HCT116 (cell line): ENCODE measurements at regions not wholly inside any gene's neighbourhood (a gene's known extent, or its start where the extent isn't known, plus 50 kb on each side); places are given as distances from the start of the nearest gene placed in this dataset.

ENCODE experiments used
- ELF1 ChIP-seq: IDR thresholded peaks from 2 replicates; pipeline ENCODE4 v1.6.1; 2012; ENCODE audit warnings: low read depth, borderline replicate concordance
- EZH2 ChIP-seq: fragments of 200-600 bp; sonication (generic); IDR thresholded peaks from 2 replicates; pipeline ENCODE4 v1.6.1; 2017; ENCODE audit warnings: antibody characterized with exemption, mixed run types
- EZH2phosphoT487 ChIP-seq: fragments of 200-600 bp; IDR thresholded peaks from 2 replicates; pipeline ENCODE4 v1.6.1; 2018; ENCODE audit warnings: antibody characterized with exemption, borderline replicate concordance
- POLR2A ChIP-seq: IDR thresholded peaks from 2 replicates; pipeline ENCODE4 v1.7.0; 2011; ENCODE audit warnings: borderline replicate concordance; ENCODE audit not compliant: insufficient read depth, insufficient read length; ENCODE audit errors: extremely low read depth
- POLR2AphosphoS5 ChIP-seq: IDR thresholded peaks from 2 replicates; pipeline ENCODE4 v1.6.1; 2011; ENCODE audit warnings: mild to moderate bottlenecking, low read depth, low read length, moderate library complexity
- SIN3A ChIP-seq: IDR thresholded peaks from 2 replicates; pipeline ENCODE4 v1.6.1; 2012; ENCODE audit warnings: low read depth
- ZNF274 ChIP-seq: fragments of 200-500 bp; sonication (Bioruptor generic); IDR thresholded peaks from 2 replicates; pipeline ENCODE4 v1.6.1; 2014; ENCODE audit warnings: mild to moderate bottlenecking, low read depth, low read length, inconsistent platforms
- TF ChIP-seq, protein P1 (sequence below): IDR thresholded peaks from 2 replicates; pipeline ENCODE4 v1.6.1; 2012; ENCODE audit warnings: low read depth
- TF ChIP-seq, protein P2 (sequence below), 3 experiments: fragments of 200-600 bp in 1 of 3; sonication (generic) in 1 of 3; IDR thresholded peaks in 2 of 3; conservative IDR thresholded peaks in 1 of 3; 2 replicates each; pipeline ENCODE4 v1.5.1; 2012 to 2017; ENCODE audit warnings: low read depth in 2 of 3, low read length in 2 of 3, antibody characterized with exemption in 1 of 3, borderline replicate concordance in 1 of 3, control low read depth in 1 of 3, mild to moderate bottlenecking in 1 of 3, mixed read lengths in 1 of 3, mixed run types in 1 of 3, moderate library complexity in 1 of 3; ENCODE audit not compliant: insufficient read depth in 1 of 3

DNA sequence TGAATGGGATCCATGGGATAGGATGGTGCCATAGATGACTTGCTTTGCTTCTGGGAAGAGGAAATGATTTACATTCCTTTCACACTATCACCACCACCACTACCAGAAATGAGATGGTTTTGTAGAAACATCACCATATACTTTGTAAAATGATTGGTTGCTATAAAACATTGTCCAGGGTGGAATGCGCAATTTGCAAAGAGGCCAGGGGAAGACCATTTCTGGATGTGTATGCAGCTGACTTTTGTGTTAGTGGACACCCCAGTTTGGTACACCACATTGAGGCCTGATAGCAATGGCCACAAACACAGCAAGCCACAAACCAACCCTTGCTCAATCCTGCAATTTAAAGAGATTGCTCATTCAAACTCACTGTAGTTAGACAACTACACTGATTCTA is 56.7 kb upstream of the RCN1 start:
- TF ChIP-seq, protein P1, sequence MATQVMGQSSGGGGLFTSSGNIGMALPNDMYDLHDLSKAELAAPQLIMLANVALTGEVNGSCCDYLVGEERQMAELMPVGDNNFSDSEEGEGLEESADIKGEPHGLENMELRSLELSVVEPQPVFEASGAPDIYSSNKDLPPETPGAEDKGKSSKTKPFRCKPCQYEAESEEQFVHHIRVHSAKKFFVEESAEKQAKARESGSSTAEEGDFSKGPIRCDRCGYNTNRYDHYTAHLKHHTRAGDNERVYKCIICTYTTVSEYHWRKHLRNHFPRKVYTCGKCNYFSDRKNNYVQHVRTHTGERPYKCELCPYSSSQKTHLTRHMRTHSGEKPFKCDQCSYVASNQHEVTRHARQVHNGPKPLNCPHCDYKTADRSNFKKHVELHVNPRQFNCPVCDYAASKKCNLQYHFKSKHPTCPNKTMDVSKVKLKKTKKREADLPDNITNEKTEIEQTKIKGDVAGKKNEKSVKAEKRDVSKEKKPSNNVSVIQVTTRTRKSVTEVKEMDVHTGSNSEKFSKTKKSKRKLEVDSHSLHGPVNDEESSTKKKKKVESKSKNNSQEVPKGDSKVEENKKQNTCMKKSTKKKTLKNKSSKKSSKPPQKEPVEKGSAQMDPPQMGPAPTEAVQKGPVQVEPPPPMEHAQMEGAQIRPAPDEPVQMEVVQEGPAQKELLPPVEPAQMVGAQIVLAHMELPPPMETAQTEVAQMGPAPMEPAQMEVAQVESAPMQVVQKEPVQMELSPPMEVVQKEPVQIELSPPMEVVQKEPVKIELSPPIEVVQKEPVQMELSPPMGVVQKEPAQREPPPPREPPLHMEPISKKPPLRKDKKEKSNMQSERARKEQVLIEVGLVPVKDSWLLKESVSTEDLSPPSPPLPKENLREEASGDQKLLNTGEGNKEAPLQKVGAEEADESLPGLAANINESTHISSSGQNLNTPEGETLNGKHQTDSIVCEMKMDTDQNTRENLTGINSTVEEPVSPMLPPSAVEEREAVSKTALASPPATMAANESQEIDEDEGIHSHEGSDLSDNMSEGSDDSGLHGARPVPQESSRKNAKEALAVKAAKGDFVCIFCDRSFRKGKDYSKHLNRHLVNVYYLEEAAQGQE: no peak
- TF ChIP-seq POLR2A (no peak), SIN3A (no peak), EZH2phosphoT487 (no peak), POLR2AphosphoS5 (no peak), EZH2 (no peak), ZNF274 (no peak), ELF1 (no peak)
- TF ChIP-seq, protein P2, sequence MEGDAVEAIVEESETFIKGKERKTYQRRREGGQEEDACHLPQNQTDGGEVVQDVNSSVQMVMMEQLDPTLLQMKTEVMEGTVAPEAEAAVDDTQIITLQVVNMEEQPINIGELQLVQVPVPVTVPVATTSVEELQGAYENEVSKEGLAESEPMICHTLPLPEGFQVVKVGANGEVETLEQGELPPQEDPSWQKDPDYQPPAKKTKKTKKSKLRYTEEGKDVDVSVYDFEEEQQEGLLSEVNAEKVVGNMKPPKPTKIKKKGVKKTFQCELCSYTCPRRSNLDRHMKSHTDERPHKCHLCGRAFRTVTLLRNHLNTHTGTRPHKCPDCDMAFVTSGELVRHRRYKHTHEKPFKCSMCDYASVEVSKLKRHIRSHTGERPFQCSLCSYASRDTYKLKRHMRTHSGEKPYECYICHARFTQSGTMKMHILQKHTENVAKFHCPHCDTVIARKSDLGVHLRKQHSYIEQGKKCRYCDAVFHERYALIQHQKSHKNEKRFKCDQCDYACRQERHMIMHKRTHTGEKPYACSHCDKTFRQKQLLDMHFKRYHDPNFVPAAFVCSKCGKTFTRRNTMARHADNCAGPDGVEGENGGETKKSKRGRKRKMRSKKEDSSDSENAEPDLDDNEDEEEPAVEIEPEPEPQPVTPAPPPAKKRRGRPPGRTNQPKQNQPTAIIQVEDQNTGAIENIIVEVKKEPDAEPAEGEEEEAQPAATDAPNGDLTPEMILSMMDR (IDR thresholded peaks at IDR 0.05 in 2 of 3, conservative IDR thresholded peaks at IDR 0.05 in 1 of 3; ENCODE audit: borderline replicate concordance in 1 of 3, insufficient read depth in 1 of 3, low read depth in 2 of 3, low read length in 2 of 3): no peak
